GM12865 (cell line): ENCODE measurements at regions not wholly inside any gene's neighbourhood (a gene's known extent, or its start where the extent isn't known, plus 50 kb on each side); places are given as distances from the start of the nearest gene placed in this dataset.

Source experiments
- DNase-seq: peaks from one replicate; pipeline ENCODE4 v3.0.0; 2010; ENCODE audit warnings: low read depth
- H3K4me3 ChIP-seq: 2 replicates; pipeline ENCODE4 v1.5.1; 2011; ENCODE audit warnings: mild to moderate bottlenecking, low read depth, low read length, control low read depth
- TF ChIP-seq, protein P1 (sequence below): IDR thresholded peaks from 2 replicates; pipeline ENCODE4 v1.5.1; 2011; ENCODE audit warnings: low read length, control low read depth, low read depth, inconsistent platforms; ENCODE audit not compliant: insufficient read depth; ENCODE audit errors: missing control alignments

DNA sequence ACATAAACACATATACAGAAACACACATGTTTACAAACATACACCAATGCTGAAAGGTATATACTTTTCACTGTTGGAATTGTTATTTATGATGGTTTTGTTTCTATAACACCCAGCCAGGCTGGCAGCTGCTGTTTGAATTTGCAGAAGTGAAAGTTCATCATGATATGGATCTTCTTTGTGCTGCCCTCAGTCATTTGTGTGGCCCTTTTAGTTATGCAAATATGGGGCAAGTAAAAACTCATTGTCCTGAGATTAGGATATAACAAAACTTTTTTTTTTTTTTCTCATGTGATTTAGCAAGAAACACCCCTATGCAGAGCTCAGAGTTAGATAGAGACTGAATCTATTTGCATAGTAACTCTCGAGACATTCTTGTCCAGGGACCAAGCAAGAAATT lies 714.1 kb downstream of the KCNJ3 start:
- TF ChIP-seq, protein P1, sequence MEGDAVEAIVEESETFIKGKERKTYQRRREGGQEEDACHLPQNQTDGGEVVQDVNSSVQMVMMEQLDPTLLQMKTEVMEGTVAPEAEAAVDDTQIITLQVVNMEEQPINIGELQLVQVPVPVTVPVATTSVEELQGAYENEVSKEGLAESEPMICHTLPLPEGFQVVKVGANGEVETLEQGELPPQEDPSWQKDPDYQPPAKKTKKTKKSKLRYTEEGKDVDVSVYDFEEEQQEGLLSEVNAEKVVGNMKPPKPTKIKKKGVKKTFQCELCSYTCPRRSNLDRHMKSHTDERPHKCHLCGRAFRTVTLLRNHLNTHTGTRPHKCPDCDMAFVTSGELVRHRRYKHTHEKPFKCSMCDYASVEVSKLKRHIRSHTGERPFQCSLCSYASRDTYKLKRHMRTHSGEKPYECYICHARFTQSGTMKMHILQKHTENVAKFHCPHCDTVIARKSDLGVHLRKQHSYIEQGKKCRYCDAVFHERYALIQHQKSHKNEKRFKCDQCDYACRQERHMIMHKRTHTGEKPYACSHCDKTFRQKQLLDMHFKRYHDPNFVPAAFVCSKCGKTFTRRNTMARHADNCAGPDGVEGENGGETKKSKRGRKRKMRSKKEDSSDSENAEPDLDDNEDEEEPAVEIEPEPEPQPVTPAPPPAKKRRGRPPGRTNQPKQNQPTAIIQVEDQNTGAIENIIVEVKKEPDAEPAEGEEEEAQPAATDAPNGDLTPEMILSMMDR = no peak
- no peak overlapping the region for H3K4me3 ChIP-seq
- DNase-seq = peak; percentile 36

DNA sequence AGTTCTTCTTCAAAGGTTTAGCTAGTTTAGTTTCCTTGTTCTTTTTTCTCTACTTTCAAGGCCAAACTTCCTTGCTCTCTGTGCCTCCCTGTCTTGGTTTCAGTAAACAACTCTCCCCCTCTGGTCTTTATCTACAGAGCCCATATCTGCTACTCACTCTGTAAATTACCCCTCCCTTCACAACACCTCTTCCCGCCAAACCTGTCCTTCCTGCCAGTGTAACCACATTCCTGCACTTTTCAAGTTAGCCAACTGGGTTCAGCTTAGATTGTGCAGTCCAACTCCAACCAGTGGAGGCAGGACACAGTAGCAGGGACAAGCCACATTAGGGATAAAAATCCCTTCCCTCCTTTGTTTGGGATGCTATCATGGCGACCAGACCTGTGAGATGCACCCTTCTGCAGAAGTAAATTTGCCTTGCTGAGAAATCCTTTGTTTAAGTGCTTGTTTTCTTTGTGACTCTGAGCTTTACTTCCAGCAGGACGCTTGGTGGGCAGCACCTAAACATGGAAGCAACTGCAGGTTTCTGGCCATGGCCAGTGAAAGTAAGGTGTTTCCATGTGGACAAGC lies 706.0 kb downstream of the KCNJ3 start:
- no peak overlapping the region for H3K4me3 ChIP-seq
- TF ChIP-seq, protein P1 = no peak
- DNase-seq = no peak

DNA sequence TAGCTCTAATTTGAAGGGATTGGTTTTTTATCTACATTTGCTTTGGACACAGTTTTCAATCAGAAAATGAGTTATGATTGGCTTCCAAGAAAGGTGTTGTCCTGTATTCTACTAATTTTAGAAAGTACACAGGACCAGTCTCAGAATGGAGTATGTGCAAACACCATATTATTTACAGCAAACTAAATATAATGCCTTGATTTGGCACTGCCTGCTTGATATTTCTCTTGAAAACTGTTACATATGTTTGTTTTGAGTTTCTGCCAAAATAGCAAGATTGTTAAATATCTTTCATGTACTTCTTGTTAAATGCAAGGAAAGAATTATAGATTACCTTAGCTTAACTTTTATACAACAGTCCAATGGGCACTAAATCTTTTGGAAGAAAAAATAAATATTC lies 694.9 kb downstream of the KCNJ3 start:
- no peak overlapping the region for H3K4me3 ChIP-seq
- no peak for DNase-seq
- TF ChIP-seq, protein P1 = no peak

DNA sequence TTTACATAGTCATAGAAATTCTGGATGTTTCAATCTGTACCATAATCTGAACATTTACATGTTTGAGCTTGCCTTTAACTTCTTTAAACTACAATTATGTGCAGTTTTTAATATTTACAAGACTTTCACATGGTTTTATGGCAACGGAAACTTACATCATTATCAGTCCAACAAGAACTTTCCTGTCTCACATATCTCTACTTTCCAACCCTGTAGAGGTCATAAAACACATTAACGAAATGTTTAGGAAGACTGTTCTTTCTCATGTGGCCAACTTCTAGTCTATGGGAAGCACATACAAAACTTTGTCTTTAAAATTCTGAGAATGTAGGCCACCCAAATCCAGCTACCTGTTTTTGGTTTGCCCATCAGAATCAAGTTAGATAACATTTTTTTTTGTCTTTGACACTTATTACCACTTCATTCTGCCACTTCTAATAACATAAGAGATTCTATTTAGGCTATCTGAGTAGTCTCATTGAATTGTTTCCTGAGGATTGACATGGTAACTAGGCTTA lies 693.2 kb downstream of the KCNJ3 start:
- TF ChIP-seq, protein P1 = no peak
- no peak overlapping the region for H3K4me3 ChIP-seq
- no peak for DNase-seq

DNA sequence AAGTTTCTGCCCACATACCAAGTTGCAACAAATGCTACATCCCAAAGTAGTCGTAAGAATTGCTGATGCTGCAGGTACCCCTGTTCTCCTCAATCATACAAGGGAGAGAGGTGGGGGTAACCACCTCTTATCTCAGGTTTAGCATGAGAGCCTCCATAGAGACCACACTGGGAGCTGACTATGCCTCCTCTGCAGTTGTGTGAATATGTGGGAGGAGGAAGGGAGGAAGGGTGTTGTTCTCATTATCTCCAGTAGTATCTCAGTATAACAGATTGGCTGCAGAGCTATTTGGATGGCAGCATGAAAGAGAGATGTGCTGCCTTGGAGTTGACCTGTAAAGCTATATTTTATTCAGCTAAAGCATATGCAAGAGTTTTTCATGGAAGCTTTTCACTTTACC lies 690.7 kb downstream of the KCNJ3 start:
- no peak overlapping the region for H3K4me3 ChIP-seq
- TF ChIP-seq, protein P1 = no peak
- no peak for DNase-seq

DNA sequence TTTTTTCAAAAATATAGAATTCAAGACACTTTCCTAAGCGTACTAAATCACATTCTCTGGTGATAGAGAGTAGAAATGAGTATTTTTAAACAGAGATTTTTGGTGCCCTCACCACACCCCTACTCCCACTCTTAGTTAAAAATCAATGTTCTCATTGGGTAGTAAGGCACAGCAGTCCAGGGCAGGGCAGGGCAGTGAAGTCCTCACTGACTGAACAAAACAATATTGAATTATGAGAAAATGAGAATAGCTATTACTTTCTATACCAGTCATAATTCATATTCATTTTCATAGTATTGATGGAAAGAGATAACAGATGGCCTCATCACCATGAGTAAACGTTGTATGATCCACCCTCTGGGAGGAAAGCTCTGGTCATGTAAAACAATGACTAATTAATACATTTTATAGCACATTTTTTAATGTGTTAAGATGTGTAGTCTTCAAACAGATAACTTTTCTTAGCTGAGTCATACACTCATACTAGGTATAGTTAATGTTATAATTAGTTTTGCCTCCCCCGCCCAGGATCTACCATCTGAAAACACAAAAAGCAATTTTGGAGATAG lies 686.1 kb downstream of the KCNJ3 start:
- H3K4me3 ChIP-seq = no peak overlapping the region
- TF ChIP-seq, protein P1 = no peak
- DNase-seq = no peak

DNA sequence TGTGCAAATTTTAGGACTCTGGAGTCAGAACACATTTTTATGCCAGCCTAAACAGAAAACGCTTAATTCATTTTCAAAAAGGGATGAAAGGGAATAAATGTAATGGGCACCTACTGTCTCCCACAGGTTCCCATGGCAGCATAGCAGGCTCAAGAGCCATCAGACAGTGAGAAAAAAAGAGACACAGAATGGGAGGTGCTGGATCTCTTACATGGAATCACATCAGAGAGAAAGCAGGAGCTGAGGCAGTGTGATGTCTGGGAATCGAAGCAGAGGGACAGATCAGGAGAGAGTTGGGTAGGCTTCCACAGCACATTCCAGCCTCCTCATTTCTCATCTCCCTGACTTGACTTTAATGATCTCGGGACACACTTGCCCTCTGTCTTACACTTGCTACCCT lies 684.3 kb downstream of the KCNJ3 start:
- no peak for DNase-seq
- TF ChIP-seq, protein P1 = no peak
- H3K4me3 ChIP-seq = no peak overlapping the region
